HG03097 (cell line): ENCODE measurements at regions not wholly inside any gene's neighbourhood (a gene's known extent, or its start where the extent isn't known, plus 50 kb on each side); places are given as distances from the start of the nearest gene placed in this dataset.
"Not testable (repeated sequence)": the region's sequence is repeated elsewhere in the genome, so short reads cannot be mapped to it uniquely, and the experiment has no call there.

Experiments
- ATAC-seq: cut with Tn5 transposase; IDR thresholded peaks from one replicate; pipeline ENCODE4 v1.9.1; 2021; ENCODE audit not compliant: unreplicated experiment, low FRiP score

DNA sequence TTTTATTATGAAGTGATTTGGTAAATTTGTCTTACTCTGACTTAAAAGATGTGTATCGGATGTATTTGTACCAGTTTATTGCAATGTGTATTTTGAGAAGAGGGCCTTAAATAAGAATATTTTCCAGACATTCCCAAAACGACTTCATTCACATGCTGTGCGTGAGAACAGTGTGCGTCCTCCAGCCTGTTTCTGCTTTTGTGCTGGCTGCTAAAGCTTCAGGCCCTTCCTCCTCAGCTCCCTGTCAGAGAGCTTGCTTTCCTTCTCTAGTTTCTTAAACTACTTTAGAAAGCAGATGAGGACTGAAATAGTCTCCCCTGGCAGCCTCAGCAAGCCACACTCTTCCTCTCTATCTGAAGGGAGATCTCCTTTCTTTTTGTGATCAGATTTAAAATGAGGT lies 157.8 kb downstream of the SAMD5 start:
- no peak for ATAC-seq

DNA sequence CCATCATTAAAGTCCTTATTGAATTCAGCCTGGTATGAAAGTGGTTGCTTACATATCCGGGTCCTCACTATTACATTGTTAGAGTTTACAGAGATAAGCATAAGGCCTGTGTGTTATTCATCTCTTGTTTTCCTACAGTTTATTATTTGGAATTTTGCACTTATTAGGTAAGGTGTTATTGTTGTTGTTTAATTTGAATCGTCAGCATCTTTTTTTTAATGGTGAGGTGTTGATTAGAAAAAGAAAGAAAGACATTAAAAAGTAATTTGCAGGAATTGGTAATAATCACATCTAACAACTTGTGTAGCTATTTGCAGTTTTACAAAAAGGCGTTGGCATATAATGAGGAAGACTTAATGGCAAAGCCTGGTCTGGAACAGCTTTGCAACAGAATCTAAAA lies 158.6 kb downstream of the SAMD5 start:
- ATAC-seq = no peak

DNA sequence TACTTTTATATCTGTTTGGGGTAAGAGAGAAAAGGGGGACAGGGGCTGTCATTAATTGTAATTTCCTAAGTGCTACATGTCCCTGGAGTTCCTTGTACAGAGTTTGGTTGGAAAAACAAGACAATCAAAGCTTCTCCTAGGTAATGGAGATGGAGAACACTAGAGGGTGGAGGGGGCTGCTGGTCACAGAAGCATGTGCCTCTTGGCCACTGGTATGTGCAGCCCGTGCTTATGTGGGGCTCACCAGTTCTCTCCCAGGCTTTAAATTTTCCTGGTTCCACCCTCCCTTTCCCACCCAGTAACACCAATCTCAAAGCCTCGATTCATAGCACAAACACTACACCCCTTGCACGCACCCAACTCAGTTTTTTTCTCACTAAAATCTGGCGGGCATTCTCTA lies 165.6 kb downstream of the SAMD5 start:
- ATAC-seq = no peak

DNA sequence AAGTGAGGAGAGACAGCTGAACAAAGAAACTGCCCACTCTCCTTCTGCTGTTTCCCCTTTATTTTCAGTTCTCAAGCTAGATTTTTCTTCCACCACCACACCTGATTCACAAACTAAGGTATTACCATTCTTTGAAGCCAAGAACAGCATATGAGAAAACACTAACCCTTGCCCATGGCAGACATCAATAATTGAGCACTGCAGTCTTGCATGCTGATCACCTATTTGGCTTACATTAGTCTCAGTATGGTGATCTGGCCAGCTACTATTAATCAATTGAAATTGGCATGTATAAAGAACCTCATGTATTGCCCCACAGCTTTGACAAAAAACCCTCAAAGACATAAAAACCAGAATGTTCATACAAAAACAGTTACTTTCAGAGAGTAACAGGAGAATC lies 166.3 kb downstream of the SAMD5 start:
- ATAC-seq = no peak

DNA sequence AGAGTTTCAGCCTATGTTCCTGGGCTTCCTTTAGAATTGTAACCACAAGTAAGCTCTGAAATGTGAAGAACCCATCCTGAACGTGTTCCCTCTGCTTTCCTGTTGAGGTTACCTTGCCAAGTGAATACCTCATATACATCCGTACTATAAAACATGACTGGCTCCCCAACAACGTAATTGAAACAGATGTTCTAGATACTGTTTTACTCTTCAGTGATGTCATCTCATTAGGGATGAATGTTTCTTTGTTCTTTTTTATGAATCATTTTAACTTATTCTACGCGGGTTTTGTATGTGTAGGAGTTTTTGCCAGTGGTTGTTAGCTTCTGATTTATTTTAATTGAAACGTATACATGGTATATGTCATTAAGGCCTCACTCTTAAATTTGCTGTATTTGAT lies 166.8 kb downstream of the SAMD5 start:
- no peak for ATAC-seq

DNA sequence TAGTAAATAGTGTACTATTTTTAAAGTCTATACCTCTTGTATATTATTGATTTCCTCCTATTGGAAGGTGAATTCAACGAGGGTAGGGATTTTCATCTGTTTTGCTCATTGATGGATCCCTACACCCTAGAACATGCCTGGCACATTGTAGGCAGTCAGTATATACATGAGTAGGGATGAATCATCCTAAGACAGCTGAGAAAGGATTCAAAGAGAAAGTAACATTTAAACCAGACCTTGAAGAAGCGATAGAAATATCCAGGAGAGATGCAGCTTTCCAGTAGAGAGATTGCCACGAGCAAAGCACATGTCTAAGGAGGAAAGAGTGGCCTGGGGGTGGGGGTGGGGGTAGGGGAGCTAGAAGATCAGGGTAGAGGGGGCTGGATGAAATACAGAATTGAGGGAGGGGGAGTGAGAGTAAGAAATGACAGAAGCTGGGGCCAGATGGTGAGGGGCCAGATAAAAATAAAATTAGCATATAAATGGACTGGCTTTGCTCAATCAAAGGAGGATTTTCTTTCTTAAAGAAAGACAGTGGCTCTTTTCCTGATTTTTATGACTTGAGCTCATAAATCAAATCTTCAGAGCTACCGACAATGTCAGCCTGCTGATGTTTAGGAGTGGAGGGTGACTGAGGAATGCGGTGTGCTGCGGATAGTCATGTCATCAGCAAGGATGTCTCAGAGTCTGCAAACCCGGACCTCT lies 168.2 kb downstream of the SAMD5 start:
- no peak for ATAC-seq

DNA sequence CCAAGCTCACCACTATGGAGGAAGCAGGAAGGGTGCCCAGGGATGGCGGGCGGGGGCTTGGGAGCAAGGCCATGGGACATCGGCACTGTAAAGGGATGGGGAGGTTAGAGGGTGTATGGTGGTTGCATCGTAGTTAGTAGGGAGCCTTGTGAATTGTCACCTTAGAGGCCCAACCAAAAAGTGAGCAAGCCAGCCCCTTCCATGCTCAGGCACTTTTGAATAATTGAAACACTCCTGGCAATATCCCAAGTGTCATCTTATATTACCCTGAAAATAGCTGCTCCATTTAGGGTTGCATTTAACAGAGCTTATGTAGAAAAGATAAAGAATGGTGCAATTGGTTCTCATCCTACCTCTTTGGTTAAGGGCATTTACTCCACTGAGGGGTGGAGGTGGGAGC lies 169.2 kb downstream of the SAMD5 start:
- ATAC-seq = no peak

DNA sequence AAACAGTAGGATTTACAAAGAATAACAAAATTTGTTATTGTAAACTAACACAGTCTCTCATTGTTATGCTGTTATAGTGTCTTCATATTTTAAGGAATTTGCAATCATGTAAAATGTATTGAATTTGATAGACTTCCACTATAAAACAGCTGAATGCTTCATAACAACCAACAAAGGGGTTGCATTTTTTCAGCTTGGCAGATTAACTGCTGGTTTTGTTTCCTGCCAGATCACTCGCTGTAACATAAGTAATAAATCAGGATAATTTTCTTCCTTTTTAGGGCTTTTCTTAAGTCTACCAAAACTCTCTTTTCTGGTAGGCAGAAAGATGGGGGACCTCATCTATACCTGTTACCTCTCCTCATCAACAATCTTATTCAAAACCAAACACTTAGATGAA lies 169.8 kb downstream of the SAMD5 start:
- ATAC-seq = no peak

DNA sequence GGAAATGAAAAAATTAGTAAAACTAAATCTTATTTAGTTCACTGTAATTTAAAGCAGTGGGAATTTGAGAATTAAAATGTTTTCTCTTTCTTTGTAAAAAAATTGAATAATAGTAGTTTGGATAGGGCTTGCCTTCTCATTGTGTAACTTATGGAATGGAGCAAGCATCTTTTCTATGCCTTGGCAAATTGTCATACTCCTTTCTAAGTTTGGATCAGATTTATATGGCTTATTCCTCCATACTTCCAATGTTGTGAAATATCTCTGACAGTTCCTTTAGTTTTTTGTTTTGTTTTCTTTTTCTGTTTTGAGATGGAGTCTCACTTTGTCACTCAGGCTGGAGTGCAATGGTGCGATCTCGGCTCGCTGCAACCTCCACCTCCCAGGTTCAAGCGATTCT lies 176.4 kb downstream of the SAMD5 start:
- no peak for ATAC-seq

DNA sequence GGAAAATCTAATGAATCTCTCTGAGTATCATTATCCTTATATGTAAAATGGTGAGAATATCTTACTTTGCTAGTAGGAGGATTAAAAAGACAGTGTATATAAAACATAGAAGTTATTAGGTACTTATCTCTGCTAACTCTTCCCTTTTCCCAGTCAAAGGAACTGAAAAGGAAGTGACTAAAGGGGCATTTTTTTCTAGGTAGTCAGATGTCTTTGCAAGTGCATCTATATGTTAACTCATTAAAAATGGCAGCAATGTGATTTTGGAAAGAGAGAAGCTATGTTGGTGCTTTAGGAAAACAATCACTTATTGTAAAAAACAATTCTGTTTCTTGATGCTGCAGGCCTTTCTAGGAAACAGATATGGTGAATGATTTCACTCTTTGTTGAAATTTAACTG lies 180.9 kb downstream of the SAMD5 start:
- ATAC-seq = no peak

DNA sequence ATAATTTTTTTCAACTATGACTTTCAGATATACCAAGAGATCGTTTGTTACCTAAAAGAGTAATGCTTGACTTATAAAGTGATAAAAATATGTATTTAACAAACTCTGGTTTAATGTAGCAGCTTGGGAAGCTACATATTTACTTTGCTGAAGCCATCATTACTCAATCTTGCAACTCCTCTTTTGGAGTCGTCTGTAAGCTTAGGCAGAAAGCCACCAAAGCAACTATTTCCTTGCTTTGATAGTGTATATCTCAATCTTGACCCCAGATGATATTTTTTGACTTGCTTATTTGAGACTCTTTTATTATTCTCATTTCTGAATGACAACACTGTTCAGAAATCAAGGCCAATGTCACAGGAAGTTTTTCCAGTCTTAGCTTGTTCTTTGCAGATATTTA lies 183.0 kb downstream of the SAMD5 start:
- ATAC-seq = no peak

DNA sequence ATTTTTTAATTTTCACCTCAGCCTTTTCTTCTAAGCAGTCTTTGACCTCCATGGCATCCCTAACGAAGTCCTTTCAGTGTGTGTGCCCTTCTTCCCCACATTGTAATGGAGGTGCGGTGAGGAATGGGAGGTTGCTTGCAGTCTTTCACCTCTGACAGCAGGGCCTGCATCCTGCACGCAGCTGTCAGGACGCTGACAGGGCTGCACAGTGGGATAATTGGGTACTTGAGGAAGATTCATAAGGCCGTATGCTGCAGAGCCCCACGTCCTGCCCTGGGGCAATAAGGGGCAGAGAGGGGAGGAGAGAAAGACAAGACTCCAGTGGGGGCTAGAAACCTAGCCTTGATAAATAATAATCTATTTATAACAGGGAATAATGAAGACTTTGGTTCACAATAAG lies 184.7 kb downstream of the SAMD5 start:
- ATAC-seq = no peak

DNA sequence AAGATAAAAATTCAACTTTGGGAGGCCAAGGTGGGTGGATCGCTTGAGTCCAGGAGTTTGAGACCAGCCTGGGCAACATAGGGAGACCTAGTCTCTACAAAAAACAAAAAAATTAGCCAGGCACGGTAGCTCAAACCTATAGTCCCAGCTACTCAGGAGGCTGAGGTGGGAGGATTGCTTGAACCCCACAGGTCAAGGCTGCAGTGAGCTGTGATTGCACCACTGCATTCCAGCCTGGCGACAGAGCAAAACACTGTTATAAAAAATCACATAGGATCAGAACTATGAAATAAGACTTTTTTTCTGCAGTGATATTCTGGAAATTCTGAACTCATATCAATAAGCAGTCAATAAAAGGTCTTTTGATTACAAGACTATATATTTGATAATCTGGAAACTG lies 186.1 kb downstream of the SAMD5 start:
- ATAC-seq = not testable (repeated sequence)

DNA sequence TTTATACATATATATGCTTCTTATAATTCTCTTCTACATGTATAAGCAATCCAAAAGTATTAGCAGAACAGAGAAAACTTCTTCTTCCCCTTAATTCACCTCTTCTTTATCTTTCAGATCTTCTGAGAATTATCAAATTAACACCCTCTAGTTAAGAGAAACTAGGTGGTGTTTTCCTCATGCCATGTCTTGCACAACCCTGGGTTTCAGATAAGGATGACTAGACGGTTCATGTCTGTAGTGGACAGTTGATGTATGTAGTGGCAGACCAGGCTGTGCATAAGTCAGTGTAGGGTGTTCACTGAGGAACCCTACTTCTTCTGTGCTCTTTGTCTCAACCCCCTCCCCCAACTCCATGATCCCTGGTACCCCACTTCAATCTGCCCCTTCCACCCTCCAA lies 187.3 kb downstream of the SAMD5 start:
- no peak for ATAC-seq

DNA sequence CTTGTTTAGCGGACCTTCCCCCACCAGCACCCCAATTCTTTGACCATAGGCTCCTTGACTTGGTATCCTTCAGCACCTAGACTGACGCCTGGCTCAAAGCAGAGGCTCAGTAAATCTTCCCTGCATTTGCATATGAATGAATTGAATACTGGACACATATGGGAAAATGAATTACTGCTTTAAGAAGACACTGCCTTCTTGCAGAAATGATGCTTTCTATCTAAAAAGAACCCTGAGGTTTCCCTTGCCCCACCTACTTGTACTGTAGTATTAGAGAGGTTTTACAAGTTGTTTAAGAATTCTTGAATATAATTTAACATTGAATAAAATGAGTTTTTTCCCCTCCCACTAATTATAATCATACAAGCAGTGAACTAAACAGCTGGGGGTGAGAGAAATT lies 190.7 kb downstream of the SAMD5 start:
- no peak for ATAC-seq

DNA sequence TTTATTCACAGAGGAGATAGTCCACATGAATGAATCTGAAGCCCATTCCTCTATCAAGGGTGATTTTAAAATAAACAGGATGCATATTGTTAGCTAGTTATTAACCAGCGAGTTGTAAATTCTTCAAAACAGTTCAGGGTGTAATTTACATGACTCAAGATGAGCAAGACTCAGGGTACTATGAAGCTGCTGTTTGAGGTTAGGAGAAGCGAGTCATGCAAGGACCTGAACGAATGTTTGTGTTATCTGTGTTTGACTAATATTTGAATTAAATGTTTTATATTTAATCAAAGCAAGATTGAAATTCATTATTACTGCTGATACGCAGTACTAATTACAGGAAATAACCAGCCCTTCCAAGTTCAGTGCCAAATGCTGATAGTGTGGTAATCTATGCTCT lies 191.1 kb downstream of the SAMD5 start:
- ATAC-seq = no peak

DNA sequence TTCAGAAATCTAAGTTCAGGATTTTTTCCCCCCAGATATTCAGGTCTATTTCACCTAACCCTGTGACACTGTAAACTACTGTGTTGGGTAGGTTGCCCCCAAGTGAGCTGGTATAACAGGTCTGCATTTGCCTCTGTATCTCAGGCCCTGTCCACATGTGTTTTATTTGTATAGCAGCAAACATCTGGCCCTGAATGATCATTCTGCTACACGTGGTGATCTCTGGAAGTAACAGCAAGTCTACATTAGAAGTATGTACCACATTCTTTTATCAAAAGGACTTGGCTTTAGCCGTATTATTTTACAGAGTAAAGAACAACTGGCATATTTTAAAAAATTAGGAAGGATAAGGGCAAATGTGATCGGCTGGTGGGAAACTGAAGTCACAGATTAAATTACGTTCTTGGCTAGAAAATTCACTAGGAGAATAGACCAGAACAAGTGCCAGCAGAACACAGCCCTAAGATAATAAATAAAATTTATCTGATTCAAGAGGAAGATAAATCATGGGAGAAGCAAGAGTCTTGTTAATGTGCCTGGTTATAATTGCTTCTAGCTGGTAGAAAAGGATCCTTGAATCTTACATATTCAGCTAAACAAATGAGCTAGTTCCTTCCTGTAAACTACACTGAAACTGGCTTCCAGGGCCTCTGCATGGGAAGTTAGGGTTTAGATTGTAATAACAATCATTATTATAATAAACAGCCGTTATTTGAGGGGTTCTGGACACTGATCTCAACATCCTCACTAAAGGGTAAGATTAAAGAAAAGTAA lies 192.1 kb downstream of the SAMD5 start:
- ATAC-seq = no peak

DNA sequence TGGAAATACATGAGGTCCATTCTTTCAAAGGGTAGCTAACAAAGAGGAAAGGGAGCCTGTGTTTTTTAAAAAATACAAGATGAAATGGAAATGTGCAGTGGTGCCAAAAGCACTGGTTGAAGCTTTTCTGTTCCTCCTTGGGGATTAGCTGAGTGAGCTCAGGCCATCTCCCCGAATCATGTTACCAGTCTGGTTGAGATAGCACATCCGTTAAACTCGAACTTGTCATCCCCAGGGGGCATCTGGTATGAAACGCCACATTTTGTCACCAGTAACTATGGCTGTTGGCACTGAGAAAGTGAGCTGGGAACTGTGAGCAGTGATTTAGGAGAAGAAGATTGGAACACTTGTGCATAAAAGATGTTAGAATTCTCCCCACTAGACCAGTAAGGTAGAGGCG lies 196.2 kb downstream of the SAMD5 start:
- no peak for ATAC-seq

DNA sequence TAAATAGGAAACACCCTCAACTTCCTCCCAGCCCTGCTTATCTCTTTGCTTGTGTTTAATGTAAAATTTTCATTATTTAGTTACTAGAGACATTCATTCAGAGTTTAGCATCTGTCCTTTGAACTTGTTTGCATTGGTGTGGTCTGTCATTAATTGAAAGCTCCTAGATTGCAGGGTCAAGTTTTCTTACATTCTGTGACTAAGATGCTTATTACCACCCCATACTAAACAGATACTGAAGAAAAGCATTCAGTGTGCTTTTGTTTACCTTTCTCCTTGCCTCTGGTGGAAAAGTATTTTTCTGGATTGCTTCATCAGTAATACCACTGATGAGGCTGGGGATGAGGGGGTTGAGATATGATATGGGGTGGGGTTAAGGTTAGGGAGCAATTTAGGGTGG lies 199.0 kb downstream of the SAMD5 start:
- ATAC-seq = no peak

DNA sequence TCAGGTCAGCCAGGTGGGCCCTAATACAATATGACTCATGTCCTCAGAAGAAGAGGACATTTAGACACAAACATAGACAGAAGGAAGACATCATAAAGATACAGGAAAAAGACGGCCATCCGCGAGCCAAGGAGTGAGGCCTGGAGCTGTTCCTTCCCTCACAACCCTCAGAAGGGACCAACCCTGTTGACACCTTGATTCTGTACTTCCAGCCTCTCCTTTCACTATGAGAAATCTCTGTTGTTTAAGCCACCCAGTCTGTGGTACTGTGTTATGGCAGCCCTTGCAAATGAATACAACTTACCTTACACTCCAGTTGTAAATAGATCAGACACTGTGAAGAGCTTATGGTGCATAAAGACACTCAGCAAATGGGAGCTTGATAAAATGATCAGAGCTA lies 199.7 kb downstream of the SAMD5 start:
- ATAC-seq = no peak

DNA sequence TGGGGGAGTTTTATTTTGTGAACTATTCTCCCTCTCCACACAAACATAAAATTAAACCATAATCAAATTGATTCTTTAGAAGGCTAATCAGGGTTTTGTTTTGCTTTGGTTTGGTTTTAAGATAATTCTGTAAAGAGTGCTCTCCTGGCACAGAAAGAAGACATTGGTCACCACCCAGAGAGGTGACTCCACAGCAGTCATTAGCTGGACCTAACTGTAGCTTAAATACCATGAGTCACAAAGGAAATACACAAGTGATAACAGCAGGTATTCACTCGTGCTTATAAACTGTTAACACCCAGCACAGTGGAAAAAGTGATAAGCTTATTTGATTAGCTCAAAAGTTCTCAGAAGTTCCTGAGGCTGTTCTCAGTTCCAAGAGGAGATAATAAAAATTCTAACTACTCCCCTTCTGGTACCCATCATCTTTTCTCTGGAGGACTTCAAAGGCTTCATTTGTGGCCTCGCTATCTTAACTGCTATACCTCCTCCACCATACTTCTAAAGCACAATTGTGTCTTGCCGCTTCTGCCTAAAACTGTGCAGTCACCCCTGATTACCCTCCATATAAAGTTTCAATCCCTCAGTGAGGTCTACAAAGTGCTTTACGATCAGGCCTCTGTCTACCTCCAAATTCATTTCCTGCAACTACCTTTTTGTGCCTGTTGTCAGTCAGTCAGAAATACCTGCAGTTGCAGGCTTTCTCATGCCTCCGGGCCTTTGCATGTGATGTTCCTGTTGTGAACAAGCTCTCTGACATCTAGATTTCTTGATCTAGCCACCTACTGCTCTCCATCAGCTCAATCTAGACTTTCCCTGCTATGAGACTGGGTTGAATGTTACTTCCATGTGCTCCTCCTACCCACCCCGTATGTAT lies 201.1 kb downstream of the SAMD5 start:
- ATAC-seq = no peak
